ENCODE measurements at regions not wholly inside any gene's neighbourhood (a gene's known extent, or its start where the extent isn't known, plus 50 kb on each side); places are given as distances from the start of the nearest gene placed in this dataset.

DNA sequence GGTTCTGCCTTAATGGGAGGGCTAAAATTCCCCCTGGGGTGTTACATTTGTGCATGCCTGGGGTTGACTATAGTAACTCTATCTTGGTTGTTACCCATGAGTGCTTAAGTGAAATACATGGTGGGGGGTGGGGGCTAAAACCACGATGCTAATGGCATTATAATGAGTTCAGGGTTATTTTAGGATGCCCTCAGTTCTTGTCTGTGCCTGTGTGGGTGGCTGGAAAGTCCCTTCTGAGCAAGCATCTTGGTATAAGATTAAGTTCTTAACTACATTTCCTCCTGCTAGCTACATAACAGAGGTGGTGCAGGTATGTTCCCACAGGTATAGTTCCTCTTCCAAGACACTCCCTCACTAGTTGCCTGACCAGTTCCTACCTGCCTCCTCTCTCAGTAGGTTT lies 822.3 kb downstream of the LRFN5 start:
- Histone ChIP-seq H3K36me3 (replicated peaks in 1 of 2; ENCODE audit: control extremely low read depth in 1 of 2, control insufficient read depth in 1 of 2, extremely low read depth in 1 of 2, insufficient read depth in 2 of 2, low read length in 1 of 2) (no peaks in the 10 kb centered on the region), H3K4me3 (ENCODE audit: control extremely low read depth in 1 of 5, extremely low read depth in 1 of 5, insufficient read depth in 1 of 5, low read depth in 2 of 5, low read length in 4 of 5) (no peak overlapping the region), H3K9me3 (ENCODE audit: control extremely low read depth in 1 of 3, control insufficient read depth in 2 of 3, insufficient read depth in 1 of 3, low read length in 2 of 3) (no peaks in the 10 kb centered on the region), H2AFZ (ENCODE audit: insufficient read depth, low read depth, low read length, poor library complexity, severe bottlenecking) (peak overlapping the region; percentile 29), H3K9ac (ENCODE audit: low read length) (no peak overlapping the region), H3K79me2 (ENCODE audit: control insufficient read depth, insufficient read depth, low read length) (no peaks in the 10 kb centered on the region), H3K27me3 (replicated peaks in 1 of 4; ENCODE audit: control extremely low read depth in 1 of 4, control insufficient read depth in 3 of 4, insufficient read depth in 4 of 4, low read length in 3 of 4) (no peaks in the 10 kb centered on the region), H3K4me2 (replicated peaks; ENCODE audit: low read depth, low read length, poor library complexity, severe bottlenecking) (peak overlapping the region; percentile 34), H3K27ac (ENCODE audit: low read length in 2 of 2) (peak overlapping the region; percentile 70 to 80), H4K20me1 (ENCODE audit: control insufficient read depth, insufficient read depth, low read length, poor library complexity, severe bottlenecking) (no peaks in the 10 kb centered on the region), H3K4me1 (ENCODE audit: control insufficient read depth in 2 of 2, insufficient read depth in 2 of 2, low read length in 2 of 2) (peaks cover 14 to 23% of the 10 kb centered on the region in 2 donors)
- H3K9me3 Mint-ChIP-seq (ENCODE audit: insufficient read depth), result peaks cover 4% of the 10 kb centered on the region
- H3K27ac Mint-ChIP-seq, result peak overlapping the region; percentile 83
- H3K4me3 Mint-ChIP-seq, result peak overlapping the region; percentile 42
- H3K4me1 Mint-ChIP-seq, result peaks cover 19% of the 10 kb centered on the region
- ChIA-PET CTCF (interaction anchor here (1.2 kb wide), 1 partner anchor 203 kb away, joined by 3 read pairs; no protein-coding TSS in a partner anchor), POLR2A (no interaction called here)
- WGBS (ENCODE audit: insufficient coverage), result no CpG with 5 or more reads among the region's 1 CpG
- TF ChIP-seq EZH2 (IDR thresholded peaks at IDR 0.05; ENCODE audit: borderline replicate concordance, insufficient read depth, low read depth, low read length, poor library complexity, severe bottlenecking), result no peak
- TF ChIP-seq, protein P1, sequence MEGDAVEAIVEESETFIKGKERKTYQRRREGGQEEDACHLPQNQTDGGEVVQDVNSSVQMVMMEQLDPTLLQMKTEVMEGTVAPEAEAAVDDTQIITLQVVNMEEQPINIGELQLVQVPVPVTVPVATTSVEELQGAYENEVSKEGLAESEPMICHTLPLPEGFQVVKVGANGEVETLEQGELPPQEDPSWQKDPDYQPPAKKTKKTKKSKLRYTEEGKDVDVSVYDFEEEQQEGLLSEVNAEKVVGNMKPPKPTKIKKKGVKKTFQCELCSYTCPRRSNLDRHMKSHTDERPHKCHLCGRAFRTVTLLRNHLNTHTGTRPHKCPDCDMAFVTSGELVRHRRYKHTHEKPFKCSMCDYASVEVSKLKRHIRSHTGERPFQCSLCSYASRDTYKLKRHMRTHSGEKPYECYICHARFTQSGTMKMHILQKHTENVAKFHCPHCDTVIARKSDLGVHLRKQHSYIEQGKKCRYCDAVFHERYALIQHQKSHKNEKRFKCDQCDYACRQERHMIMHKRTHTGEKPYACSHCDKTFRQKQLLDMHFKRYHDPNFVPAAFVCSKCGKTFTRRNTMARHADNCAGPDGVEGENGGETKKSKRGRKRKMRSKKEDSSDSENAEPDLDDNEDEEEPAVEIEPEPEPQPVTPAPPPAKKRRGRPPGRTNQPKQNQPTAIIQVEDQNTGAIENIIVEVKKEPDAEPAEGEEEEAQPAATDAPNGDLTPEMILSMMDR (IDR thresholded peaks at IDR 0.05), result no peak
- peak; percentile 93 for ATAC-seq (ENCODE audit: low read depth)
- peak; percentile 79 for DNase-seq
- intact Hi-C loops (cut with micrococcal nuclease), result no loop called here
- H3K27me3 Mint-ChIP-seq, result no peaks in the 10 kb centered on the region

DNA sequence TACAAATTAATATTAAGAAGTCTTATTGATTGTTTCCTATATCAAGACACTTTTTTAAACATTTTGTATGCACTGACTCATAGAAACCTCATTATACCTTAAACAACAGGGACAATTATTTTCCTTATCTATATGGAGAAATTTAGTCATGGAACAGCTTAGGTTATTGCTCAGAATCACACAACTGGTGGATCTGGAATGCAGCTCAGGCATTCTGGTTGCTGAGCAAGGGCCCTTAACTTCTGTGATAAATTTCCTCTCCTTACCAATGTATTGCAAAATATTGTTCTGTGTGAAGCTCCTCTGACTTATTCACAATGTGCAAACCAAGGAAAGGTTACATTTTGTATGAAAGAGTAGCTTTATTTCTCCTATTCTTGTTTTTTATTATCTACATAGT lies 817.8 kb downstream of the LRFN5 start:
- no peaks in the 10 kb centered on the region for H3K9me3 Mint-ChIP-seq (ENCODE audit: insufficient read depth)
- Histone ChIP-seq H3K4me1 (ENCODE audit: control insufficient read depth in 2 of 2, insufficient read depth in 2 of 2, low read length in 2 of 2) (peaks cover 11 to 21% of the 10 kb centered on the region in 2 donors), H4K20me1 (ENCODE audit: control insufficient read depth, insufficient read depth, low read length, poor library complexity, severe bottlenecking) (no peaks in the 10 kb centered on the region), H3K4me3 (ENCODE audit: control extremely low read depth in 1 of 5, extremely low read depth in 1 of 5, insufficient read depth in 1 of 5, low read depth in 2 of 5, low read length in 4 of 5) (no peak overlapping the region), H3K27ac (ENCODE audit: low read length in 2 of 2) (no peak overlapping the region), H2AFZ (ENCODE audit: insufficient read depth, low read depth, low read length, poor library complexity, severe bottlenecking) (no peak overlapping the region), H3K79me2 (ENCODE audit: control insufficient read depth, insufficient read depth, low read length) (no peaks in the 10 kb centered on the region), H3K27me3 (replicated peaks in 1 of 4; ENCODE audit: control extremely low read depth in 1 of 4, control insufficient read depth in 3 of 4, insufficient read depth in 4 of 4, low read length in 3 of 4) (no peaks in the 10 kb centered on the region), H3K9me3 (ENCODE audit: control extremely low read depth in 1 of 3, control insufficient read depth in 2 of 3, insufficient read depth in 1 of 3, low read length in 2 of 3) (no peaks in the 10 kb centered on the region), H3K9ac (ENCODE audit: low read length) (no peak overlapping the region), H3K4me2 (replicated peaks; ENCODE audit: low read depth, low read length, poor library complexity, severe bottlenecking) (no peak overlapping the region), H3K36me3 (replicated peaks in 1 of 2; ENCODE audit: control extremely low read depth in 1 of 2, control insufficient read depth in 1 of 2, extremely low read depth in 1 of 2, insufficient read depth in 2 of 2, low read length in 1 of 2) (no peaks in the 10 kb centered on the region)
- intact Hi-C loops (cut with micrococcal nuclease), result no loop called here
- ATAC-seq (ENCODE audit: low read depth) (no peak), DNase-seq (no peak)
- TF ChIP-seq, protein P1 (IDR thresholded peaks at IDR 0.05), result no peak
- no peak for TF ChIP-seq EZH2 (IDR thresholded peaks at IDR 0.05; ENCODE audit: borderline replicate concordance, insufficient read depth, low read depth, low read length, poor library complexity, severe bottlenecking)
- ChIA-PET CTCF (no interaction called here), POLR2A (no interaction called here)
- H3K27me3 Mint-ChIP-seq, result no peaks in the 10 kb centered on the region
- no peak overlapping the region for H3K4me3 Mint-ChIP-seq
- H3K4me1 Mint-ChIP-seq, result peaks cover 15% of the 10 kb centered on the region
- H3K27ac Mint-ChIP-seq, result no peak overlapping the region

Measured in B cell (primary cell).